Right lobe of liver (tissue), 6 donors: ENCODE measurements at regions not wholly inside any gene's neighbourhood (a gene's known extent, or its start where the extent isn't known, plus 50 kb on each side); places are given as distances from the start of the nearest gene placed in this dataset.

ENCODE experiments used
- ATAC-seq, 4 donors: fragments of 200-7000 bp; cut with Tn5 transposase; one replicate each; pipeline ENCODE4 v1.9.1; 2020; ENCODE audit warnings: mild to moderate bottlenecking in 4 of 4, moderate library complexity in 4 of 4
- DNase-seq, 3 donors: peaks; one replicate each; pipeline ENCODE4 v3.0.0-alpha.2; 2020
- H3K27ac ChIP-seq, 3 donors: fragments of 200-600 bp; one replicate each; pipeline ENCODE4 v1.8.0; 2022
- H3K27me3 ChIP-seq, 2 donors: fragments of 200-600 bp; one replicate each; pipeline ENCODE4 v1.8.0; 2022
- H3K36me3 ChIP-seq, 4 donors: fragments of 200-600 bp; sonication (generic) in 1 of 4; one replicate each; pipeline versions ENCODE4 v1.5.1 to v1.8.0; 2017 to 2022; ENCODE audit warnings: control low read depth in 1 of 4
- H3K4me1 ChIP-seq, 4 donors: fragments of 200-600 bp; sonication (generic) in 1 of 4; one replicate each; pipeline versions ENCODE4 v1.5.1 to v1.8.0; 2017 to 2022; ENCODE audit warnings: control low read depth in 1 of 4
- H3K4me3 ChIP-seq, 3 donors: fragments of 200-600 bp; one replicate each; pipeline ENCODE4 v1.8.0; 2022
- H3K9me3 ChIP-seq, 4 donors: fragments of 200-600 bp; sonication (generic) in 1 of 4; one replicate each; pipeline versions ENCODE4 v1.5.1 to v1.8.0; 2017 to 2022; ENCODE audit warnings: control low read depth in 1 of 4
- POLR2A ChIP-seq: fragments of 450-650 bp; IDR thresholded peaks from one replicate; pipeline ENCODE4 v1.6.1; 2017; ENCODE audit warnings: antibody characterized with exemption, mild to moderate bottlenecking
- WGBS: methylation state at CpG from one replicate; pipeline ENCODE4 v1.1.6; 2018; ENCODE audit warnings: low coverage, low lambda C conversion rate; ENCODE audit not compliant: insufficient coverage; ENCODE audit errors: missing lambda C conversion rate; 5-methylcytosine and 5-hydroxymethylcytosine counted together
- intact Hi-C, 2 donors: fragments of 100-400 bp; cut with DNase I; formaldehyde crosslinking; loops; one replicate each; pipeline versions ENCODE4 v1.11.2 to v1.14.1; 2022
- TF ChIP-seq, protein P1 (sequence below), 4 donors: fragments of 200-600 bp in 3 of 4; fragments of 450-650 bp in 1 of 4; IDR thresholded peaks; one replicate each; pipeline versions ENCODE4 v1.5.1 to v1.8.0; 2016 to 2022; ENCODE audit warnings: antibody characterized with exemption in 4 of 4, mild to moderate bottlenecking in 2 of 4
- donor health status: DM: no; HTN: yes; CAD: no.
- donor health status: DM: no; HTN: no; CAD: no.
- donor health status: DM: no; HTN: no; CAD: no.
- donor health status: DM: no; HTN: yes; CAD: no.
- donor health status: DM: no; HTN: yes; CAD: no.

DNA sequence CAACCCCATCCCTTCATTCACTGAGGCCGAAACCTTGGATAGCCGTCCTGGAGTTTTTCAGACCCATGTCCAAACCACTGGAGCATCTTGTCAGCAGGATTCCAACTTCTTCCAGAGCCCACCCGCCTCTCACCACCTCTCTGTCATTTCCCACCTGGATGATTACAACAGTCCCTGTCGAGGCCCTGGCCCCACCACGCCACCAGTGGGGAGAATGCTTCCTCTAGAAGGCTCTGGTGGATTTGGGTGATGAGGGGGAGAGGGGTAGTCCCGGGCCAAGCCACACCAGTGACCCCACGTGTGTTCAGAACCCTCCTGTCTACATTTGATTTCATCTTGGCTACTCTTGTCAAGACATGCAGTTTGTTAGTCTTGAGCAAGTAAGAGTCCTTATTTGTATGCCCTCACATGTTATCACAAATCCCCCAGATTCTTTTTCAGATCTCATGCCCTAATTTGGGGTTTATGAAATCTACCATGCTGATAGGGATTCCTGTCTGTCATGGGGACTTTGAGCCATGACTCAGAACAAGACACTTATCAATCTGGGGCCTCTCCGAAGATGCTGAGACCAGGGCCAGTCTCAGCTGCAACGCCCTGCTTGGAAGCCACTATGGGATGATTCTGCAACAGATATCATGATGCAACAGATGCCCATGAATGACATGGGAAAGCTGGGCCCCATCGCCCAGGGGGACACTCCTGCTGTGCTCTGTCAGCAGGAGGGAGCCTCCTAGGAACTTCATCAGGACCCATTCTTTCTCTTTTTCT lies 186.1 kb downstream of the ZFP36L2 start:
- H3K27ac ChIP-seq: no peak overlapping the region
- no peaks in the 10 kb centered on the region for H3K36me3 ChIP-seq
- TF ChIP-seq, protein P1, sequence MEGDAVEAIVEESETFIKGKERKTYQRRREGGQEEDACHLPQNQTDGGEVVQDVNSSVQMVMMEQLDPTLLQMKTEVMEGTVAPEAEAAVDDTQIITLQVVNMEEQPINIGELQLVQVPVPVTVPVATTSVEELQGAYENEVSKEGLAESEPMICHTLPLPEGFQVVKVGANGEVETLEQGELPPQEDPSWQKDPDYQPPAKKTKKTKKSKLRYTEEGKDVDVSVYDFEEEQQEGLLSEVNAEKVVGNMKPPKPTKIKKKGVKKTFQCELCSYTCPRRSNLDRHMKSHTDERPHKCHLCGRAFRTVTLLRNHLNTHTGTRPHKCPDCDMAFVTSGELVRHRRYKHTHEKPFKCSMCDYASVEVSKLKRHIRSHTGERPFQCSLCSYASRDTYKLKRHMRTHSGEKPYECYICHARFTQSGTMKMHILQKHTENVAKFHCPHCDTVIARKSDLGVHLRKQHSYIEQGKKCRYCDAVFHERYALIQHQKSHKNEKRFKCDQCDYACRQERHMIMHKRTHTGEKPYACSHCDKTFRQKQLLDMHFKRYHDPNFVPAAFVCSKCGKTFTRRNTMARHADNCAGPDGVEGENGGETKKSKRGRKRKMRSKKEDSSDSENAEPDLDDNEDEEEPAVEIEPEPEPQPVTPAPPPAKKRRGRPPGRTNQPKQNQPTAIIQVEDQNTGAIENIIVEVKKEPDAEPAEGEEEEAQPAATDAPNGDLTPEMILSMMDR (IDR thresholded peaks at IDR 0.05): no peak
- no peak for TF ChIP-seq POLR2A
- WGBS: 89% methylated on average over 6 of the region's 10 CpGs
- no peaks in the 10 kb centered on the region for H3K9me3 ChIP-seq
- no peaks in the 10 kb centered on the region for H3K27me3 ChIP-seq
- intact Hi-C loops: no loop called here
- no peaks in the 10 kb centered on the region for H3K4me1 ChIP-seq
- no peak overlapping the region for H3K4me3 ChIP-seq
- ATAC-seq (no peak), DNase-seq (peak in 1 of 3 donors; percentile 9)

DNA sequence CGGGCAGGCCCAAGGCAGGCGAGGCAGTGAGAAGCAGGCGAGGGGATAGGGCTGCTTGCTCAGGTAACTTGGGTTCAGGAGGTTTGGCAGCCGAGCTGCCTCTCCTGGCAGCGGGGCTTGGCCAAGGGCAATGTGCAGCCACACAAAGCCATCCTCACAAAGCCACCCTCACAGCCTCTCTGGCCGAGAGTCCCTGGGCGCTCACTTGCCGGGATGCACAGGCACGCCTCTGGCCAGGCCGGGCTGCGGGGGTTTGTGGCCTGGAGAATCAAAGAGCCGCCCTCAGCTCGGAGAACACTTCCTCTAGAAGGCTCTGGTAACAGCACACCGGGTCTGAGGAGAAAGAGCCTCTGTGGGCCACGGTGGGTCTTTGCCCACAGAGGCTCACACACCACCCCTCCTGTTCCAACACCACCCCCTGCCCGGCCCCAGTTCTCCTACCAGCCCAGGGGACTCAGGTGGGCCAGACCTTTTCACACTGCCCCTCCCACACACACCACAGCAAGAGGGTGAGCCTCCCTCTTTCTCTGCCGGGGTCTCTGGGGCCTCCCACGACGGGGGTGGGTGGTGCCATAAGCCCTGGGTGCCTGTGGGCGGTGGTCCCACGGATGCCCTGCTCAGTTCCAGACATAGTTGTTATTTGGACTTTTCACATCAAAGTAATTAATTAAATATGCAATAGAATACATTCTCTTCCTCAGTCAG lies 186.9 kb downstream of the ZFP36L2 start:
- 39% methylated on average over 5 of the region's 21 CpGs for WGBS
- DNase-seq (peak in 1 of 3 donors; percentile 60), ATAC-seq (peak in 3 of 4 donors; percentile 44 to 79 (median 46))
- intact Hi-C loops: no loop called here
- no peaks in the 10 kb centered on the region for H3K27me3 ChIP-seq
- TF ChIP-seq POLR2A: no peak
- TF ChIP-seq, protein P1 (IDR thresholded peaks at IDR 0.05): no peak
- H3K4me3 ChIP-seq: no peak overlapping the region
- H3K4me1 ChIP-seq: no peaks in the 10 kb centered on the region
- no peaks in the 10 kb centered on the region for H3K9me3 ChIP-seq
- no peaks in the 10 kb centered on the region for H3K36me3 ChIP-seq
- no peak overlapping the region for H3K27ac ChIP-seq

DNA sequence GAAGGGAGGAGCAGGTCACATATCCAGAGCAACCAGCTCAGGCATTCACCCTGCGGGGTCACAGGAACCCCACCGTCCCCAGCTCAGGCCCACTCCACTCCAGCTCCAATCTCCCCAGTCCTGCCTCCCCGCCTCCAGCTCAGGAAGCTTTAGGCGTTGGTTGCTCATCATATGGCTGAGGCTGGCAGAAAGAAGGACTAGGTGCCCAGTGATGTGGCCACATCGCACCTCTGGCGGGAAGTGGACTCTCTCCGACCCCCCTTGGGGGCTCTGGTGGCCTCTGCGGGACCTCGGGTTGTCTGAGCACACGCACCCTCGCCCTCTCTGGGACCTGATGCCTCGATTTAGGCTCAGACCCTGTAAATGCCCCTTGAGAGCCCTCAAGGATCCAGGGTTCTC lies 187.7 kb downstream of the ZFP36L2 start:
- TF ChIP-seq POLR2A: no peak
- TF ChIP-seq, protein P1 (IDR thresholded peaks at IDR 0.05): no peak
- Histone ChIP-seq H3K4me3 (no peak overlapping the region), H3K27ac (no peak overlapping the region), H3K9me3 (no peaks in the 10 kb centered on the region), H3K27me3 (no peaks in the 10 kb centered on the region), H3K36me3 (no peaks in the 10 kb centered on the region), H3K4me1 (no peaks in the 10 kb centered on the region)
- intact Hi-C loops: no loop called here
- ATAC-seq (no peak), DNase-seq (peak in 1 of 3 donors; percentile 34)
- WGBS: no CpG with 5 or more reads among the region's 12 CpGs

DNA sequence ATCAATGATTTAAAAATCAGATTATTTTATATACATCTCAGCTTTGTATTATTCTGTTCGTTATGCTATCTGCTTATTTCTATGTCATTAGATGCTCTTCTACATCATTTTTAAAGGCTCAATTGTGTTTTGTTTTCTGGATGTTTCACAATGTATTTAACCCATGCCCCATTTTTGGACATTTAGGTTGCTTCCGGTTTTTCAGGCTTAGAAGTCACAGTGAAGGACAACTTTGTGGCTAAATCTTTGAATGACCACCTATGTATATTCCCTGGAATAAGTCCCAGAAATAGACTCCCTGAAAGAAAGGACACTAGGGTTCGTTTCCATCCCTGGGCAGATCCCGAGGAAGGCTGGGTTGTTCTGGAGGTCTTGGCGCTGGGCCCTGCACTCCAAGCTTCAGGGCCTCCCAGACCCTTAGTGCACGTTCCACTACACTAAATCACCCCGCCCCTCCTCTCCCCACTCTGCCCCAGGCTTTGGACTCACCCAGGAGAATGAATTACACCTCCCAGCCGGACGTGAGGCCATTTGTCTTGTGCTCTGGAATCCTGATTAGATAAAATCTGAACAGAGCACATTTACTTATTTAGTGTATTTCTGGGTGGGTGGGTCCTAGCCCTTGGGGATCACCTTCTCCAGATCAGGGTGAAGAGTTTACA lies 188.2 kb downstream of the ZFP36L2 start:
- intact Hi-C loops: no loop called here
- Histone ChIP-seq H3K27me3 (no peaks in the 10 kb centered on the region), H3K9me3 (no peaks in the 10 kb centered on the region), H3K4me1 (no peaks in the 10 kb centered on the region), H3K4me3 (no peak overlapping the region), H3K27ac (no peak overlapping the region), H3K36me3 (no peaks in the 10 kb centered on the region)
- no peak for TF ChIP-seq POLR2A
- TF ChIP-seq, protein P1 (IDR thresholded peaks at IDR 0.05): no peak
- WGBS: 72% methylated on average over 4 of the region's 9 CpGs
- ATAC-seq (no peak), DNase-seq (peak in 1 of 3 donors; percentile 28)
